HG03175 (cell line): ENCODE measurements at regions not wholly inside any gene's neighbourhood (a gene's known extent, or its start where the extent isn't known, plus 50 kb on each side); places are given as distances from the start of the nearest gene placed in this dataset.

Experiments used
- ATAC-seq: cut with Tn5 transposase; IDR thresholded peaks from one replicate; pipeline ENCODE4 v1.9.1; 2021; ENCODE audit warnings: mild to moderate bottlenecking, moderate library complexity; ENCODE audit not compliant: unreplicated experiment

GRCh38 chr5:66306105-66306843, 162.2 kb downstream of the SREK1 start:
- ATAC-seq = peak; percentile 74

- no peak for ATAC-seq
These were observed 162.8 kb downstream of the SREK1 start for GRCh38 chr5:66306844-66307315.

- peak; percentile 75 for ATAC-seq
These were observed 163.6 kb downstream of the SREK1 start for GRCh38 chr5:66307647-66308241.

- ATAC-seq = no peak
These were observed 168.2 kb downstream of the SREK1 start for GRCh38 chr5:66312266-66312665.

- ATAC-seq = no peak
These were observed 171.7 kb downstream of the SREK1 start for GRCh38 chr5:66315784-66316183.

- ATAC-seq = no peak
These were observed 178.9 kb downstream of the SREK1 start for GRCh38 chr5:66322786-66323528.

- no peak for ATAC-seq
These were observed 179.4 kb downstream of the SREK1 start for GRCh38 chr5:66323529-66323895.

GRCh38 chr5:66324357-66324756, 180.3 kb downstream of the SREK1 start:
- no peak for ATAC-seq

- no peak for ATAC-seq
These were observed 182.2 kb downstream of the SREK1 start for GRCh38 chr5:66326276-66326675.

GRCh38 chr5:66327008-66327407, 182.9 kb downstream of the SREK1 start:
- ATAC-seq = no peak

- no peak for ATAC-seq
These were observed 185.0 kb downstream of the SREK1 start for GRCh38 chr5:66329078-66329477.

GRCh38 chr5:66333192-66333591, 189.1 kb downstream of the SREK1 start:
- no peak for ATAC-seq

GRCh38 chr5:66337626-66338226, 193.6 kb downstream of the SREK1 start:
- no peak for ATAC-seq

- ATAC-seq = no peak
These were observed 194.7 kb downstream of the SREK1 start for GRCh38 chr5:66338828-66339227.

- ATAC-seq = no peak
These were observed 195.8 kb downstream of the SREK1 start for GRCh38 chr5:66339896-66340295.

- ATAC-seq = no peak
These were observed 196.7 kb downstream of the SREK1 start for GRCh38 chr5:66340786-66341185.

GRCh38 chr5:66342341-66342880, 198.3 kb downstream of the SREK1 start:
- ATAC-seq = no peak

GRCh38 chr5:66343370-66344071, 199.4 kb downstream of the SREK1 start:
- no peak for ATAC-seq

- no peak for ATAC-seq
These were observed 200.4 kb downstream of the SREK1 start for GRCh38 chr5:66344544-66344943.

- ATAC-seq = no peak
These were observed 201.2 kb downstream of the SREK1 start for GRCh38 chr5:66345281-66345680.

- ATAC-seq = no peak
These were observed 202.8 kb downstream of the SREK1 start for GRCh38 chr5:66346869-66347268.
